Activated CD4-positive, alpha-beta T cell treated with anti-CD3 and anti-CD28 coated beads, Interleukin-2, amount 10 ng/mL, durations not matched to agents 7 days and 5 days (primary cell): ENCODE measurements at regions not wholly inside any gene's neighbourhood (a gene's known extent, or its start where the extent isn't known, plus 50 kb on each side); places are given as distances from the start of the nearest gene placed in this dataset.

Experiments used
- CTCF ChIA-PET: fragments of 350-600 bp; sonication (Branson Sonifier 250); formaldehyde crosslinking; loops from one replicate; lab custom pipeline; 2021; ENCODE audit warnings: antibody characterized with exemption; lab: Charles Lee
- POLR2A ChIA-PET: fragments of 350-600 bp; sonication (Branson Sonifier 250); formaldehyde crosslinking; loops from one replicate; lab custom pipeline; 2021; ENCODE audit warnings: antibody characterized with exemption; lab: Charles Lee
- DNase-seq: peaks from one replicate; pipeline ENCODE4 v3.0.0-alpha.2; 2020
- H3K27ac Mint-ChIP-seq: one replicate; pipeline ENCODE4 v1.8.0; 2021; ENCODE audit warnings: mild to moderate bottlenecking, moderate library complexity, mixed read lengths
- H3K27me3 Mint-ChIP-seq: one replicate; pipeline ENCODE4 v1.8.0; 2021; ENCODE audit warnings: mixed read lengths
- H3K36me3 Mint-ChIP-seq: one replicate; pipeline ENCODE4 v1.8.0; 2021; ENCODE audit warnings: low read depth, mixed read lengths
- H3K4me1 Mint-ChIP-seq: one replicate; pipeline ENCODE4 v1.8.0; 2021; ENCODE audit warnings: mixed read lengths
- H3K4me3 Mint-ChIP-seq: one replicate; pipeline ENCODE4 v1.8.0; 2021; ENCODE audit warnings: mild to moderate bottlenecking, moderate library complexity, mixed read lengths
- H3K9me3 Mint-ChIP-seq: one replicate; pipeline ENCODE4 v1.8.0; 2021; ENCODE audit warnings: mixed read lengths

DNA sequence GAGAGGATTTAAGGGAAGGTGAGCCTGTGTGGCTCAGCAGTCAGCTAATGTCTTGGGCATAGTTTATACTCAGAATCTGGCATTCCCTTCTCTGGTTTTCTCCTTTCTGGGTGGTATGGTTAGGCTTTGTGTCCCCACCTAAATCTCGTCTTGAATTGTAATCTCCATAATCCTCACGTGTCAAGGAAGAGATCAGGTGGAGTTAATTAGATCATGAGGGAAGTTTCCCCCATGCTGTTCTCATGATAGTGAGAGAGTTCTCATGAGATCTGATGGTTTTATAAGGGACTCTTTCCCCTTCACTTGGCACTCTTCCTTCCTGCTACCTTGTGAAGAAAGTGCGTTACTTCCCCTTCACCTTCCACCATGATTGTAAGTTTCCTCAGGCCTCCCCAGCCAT lies 169.8 kb upstream of the PELI2 start:
- Mint-ChIP-seq H3K27me3 (peaks cover 7% of the 10 kb centered on the region), H3K27ac (no peak overlapping the region), H3K4me1 (no peaks in the 10 kb centered on the region), H3K4me3 (no peak overlapping the region), H3K36me3 (no peaks in the 10 kb centered on the region), H3K9me3 (no peaks in the 10 kb centered on the region)
- POLR2A ChIA-PET: no interaction called here
- DNase-seq: no peak
- CTCF ChIA-PET: no interaction called here

- H3K36me3 Mint-ChIP-seq: no peaks in the 10 kb centered on the region
- no peak overlapping the region for H3K27ac Mint-ChIP-seq
- no peak overlapping the region for H3K4me3 Mint-ChIP-seq
- DNase-seq: no peak
- H3K27me3 Mint-ChIP-seq: peaks cover 7% of the 10 kb centered on the region
- ChIA-PET POLR2A (no interaction called here), CTCF (interaction anchor here (0.7 kb wide), 1 partner anchor 77 kb away, joined by 3 read pairs; no protein-coding TSS in a partner anchor)
- no peaks in the 10 kb centered on the region for H3K4me1 Mint-ChIP-seq
- no peaks in the 10 kb centered on the region for H3K9me3 Mint-ChIP-seq
These were observed 168.5 kb upstream of the PELI2 start for GRCh38 chr14:55949708-55950107.

DNA sequence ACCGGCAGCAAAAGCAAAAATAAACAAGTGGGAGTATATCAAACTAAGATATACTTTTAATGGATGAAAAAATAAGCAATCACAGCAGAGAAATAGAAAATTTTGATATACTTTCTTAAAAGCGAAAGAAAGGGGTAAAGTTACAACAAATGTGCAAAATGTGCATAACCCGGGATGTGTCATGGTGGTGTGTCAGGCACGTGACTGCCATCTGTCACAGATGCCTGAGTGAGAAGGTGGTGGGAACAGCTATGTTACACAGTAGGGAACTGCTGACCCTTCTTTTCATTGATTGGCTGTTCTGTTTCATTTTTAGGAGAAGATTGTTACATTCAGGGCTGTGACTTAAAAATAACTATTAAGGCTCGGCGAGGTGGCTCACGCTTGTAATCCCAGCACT lies 168.1 kb upstream of the PELI2 start:
- no peak for DNase-seq
- Mint-ChIP-seq H3K36me3 (no peaks in the 10 kb centered on the region), H3K4me3 (no peak overlapping the region), H3K9me3 (no peaks in the 10 kb centered on the region), H3K27ac (no peak overlapping the region), H3K4me1 (no peaks in the 10 kb centered on the region), H3K27me3 (peaks cover 7% of the 10 kb centered on the region)
- ChIA-PET CTCF (no interaction called here), POLR2A (no interaction called here)

DNA sequence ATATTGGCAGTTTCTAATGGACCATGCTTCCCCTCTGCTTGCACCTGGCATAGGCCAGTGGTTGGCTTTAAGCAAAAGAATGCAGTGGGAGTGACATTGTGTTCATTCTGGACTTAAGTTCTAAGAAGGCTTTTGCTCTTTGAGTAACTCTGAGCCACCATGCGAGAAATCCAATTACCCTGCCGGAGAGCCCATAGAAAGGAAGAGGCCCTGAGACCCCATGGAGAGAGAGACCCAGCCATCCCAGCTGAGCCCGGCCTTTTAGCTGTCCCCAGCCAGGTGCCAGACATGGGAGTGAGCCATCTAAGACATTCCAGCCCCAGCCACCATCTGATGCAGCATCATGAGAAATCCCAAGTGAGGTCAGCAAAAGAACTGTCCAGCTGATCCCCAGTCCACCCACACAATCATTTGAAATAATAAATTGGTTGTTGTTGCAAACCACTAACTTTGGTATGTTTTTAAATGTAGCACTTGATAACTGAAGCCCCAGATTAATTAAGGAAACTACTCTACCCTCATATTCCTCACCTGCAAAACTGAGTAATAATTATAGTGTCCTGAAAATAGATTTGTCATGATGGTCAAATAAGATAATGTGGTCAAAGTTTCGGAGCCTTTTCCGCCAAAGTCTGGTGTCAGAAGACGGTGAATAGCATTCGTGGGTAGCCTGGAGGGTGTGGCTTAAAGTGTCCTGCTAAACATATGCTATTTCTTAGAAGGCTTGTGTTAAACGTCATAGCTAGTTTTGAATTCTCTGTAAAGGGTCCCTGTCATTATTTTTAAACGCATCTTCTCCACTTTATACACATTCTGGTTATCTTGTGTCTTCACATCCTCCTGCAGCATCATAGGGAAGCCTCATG lies 166.6 kb upstream of the PELI2 start:
- Mint-ChIP-seq H3K27me3 (peaks cover 7% of the 10 kb centered on the region), H3K9me3 (no peaks in the 10 kb centered on the region), H3K4me3 (no peak overlapping the region), H3K36me3 (no peaks in the 10 kb centered on the region), H3K4me1 (no peaks in the 10 kb centered on the region), H3K27ac (no peak overlapping the region)
- ChIA-PET POLR2A (no interaction called here), CTCF (interaction anchor here (0.7 kb wide), 1 partner anchor 740 kb away, joined by 3 read pairs; no protein-coding TSS in a partner anchor)
- no peak for DNase-seq

DNA sequence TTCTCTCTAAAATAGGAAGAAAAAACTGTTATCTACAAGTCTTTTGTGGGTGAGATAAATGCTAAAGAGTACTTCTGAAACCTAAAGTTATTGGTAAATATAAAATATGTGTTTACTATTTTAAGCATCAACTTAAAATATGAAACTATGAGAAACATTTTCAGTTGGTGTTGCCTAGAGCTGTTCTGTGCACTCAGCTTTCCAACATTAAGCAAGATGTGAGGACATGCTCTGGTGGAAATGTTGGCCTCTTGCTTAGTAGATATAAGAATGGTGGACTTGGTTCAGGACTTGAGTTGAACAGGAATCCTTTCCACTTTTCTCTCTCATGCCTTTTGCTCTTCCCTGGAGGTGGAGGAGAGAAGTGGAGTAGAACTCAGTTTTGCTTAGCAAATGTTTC lies 164.1 kb upstream of the PELI2 start:
- no peaks in the 10 kb centered on the region for H3K9me3 Mint-ChIP-seq

DNA sequence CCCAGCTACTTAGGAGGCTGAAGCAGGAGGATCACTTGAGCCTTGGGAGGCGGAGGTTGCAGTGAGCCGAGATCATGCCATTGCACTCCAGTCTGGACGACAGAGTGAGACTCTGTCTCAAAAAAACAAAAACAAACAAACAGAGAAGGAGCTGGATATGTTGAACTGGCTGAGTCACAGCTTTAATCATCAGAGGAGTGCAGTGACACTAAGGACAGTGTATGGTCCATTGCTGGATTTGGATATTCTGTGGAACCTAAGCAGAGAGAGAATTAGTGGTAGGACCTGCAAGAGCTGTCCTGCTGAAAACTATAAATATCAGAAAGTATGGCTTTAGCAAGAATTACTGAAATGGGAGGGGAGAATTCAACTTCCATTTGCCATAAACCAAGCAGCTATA lies 163.0 kb upstream of the PELI2 start:
- H3K4me1 Mint-ChIP-seq: no peaks in the 10 kb centered on the region
- no peak for DNase-seq
- H3K27ac Mint-ChIP-seq: no peak overlapping the region
- no peaks in the 10 kb centered on the region for H3K36me3 Mint-ChIP-seq
- peaks cover 5% of the 10 kb centered on the region for H3K27me3 Mint-ChIP-seq
- no peak overlapping the region for H3K4me3 Mint-ChIP-seq
- CTCF ChIA-PET: interaction anchor here (0.6 kb wide), 1 partner anchor 359 kb away, joined by 3 read pairs; no protein-coding TSS in a partner anchor
- H3K9me3 Mint-ChIP-seq: no peaks in the 10 kb centered on the region
- POLR2A ChIA-PET: no interaction called here

More for the DNA sequence above, 164.1 kb upstream of the PELI2 start:
- Mint-ChIP-seq H3K4me1 (no peaks in the 10 kb centered on the region), H3K36me3 (no peaks in the 10 kb centered on the region), H3K27ac (no peak overlapping the region), H3K4me3 (no peak overlapping the region), H3K27me3 (peaks cover 10% of the 10 kb centered on the region)
- ChIA-PET POLR2A (no interaction called here), CTCF (no interaction called here)
- DNase-seq: no peak

DNA sequence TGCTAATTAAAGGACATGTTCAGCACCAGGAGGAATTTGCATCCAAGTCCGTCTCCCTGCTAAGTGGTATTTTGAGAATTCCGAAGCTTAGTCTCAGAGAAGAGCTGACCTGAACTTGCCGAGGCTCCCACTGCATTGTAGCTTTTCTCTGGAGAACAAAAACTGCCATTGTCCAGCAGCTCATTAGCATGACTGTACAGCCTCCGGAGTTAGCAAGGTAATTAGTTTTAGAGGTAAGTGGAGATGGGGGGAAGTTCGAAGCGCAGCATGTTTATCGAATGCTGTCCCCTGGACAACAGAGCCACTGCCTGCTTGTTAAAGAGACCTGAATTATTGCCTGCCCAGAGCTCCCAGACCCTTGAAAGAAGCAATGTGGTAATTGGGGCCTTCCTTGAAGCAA lies 160.3 kb upstream of the PELI2 start:
- Mint-ChIP-seq H3K36me3 (no peaks in the 10 kb centered on the region), H3K9me3 (no peaks in the 10 kb centered on the region), H3K27me3 (peaks cover 14% of the 10 kb centered on the region), H3K4me3 (no peak overlapping the region), H3K27ac (no peak overlapping the region), H3K4me1 (no peaks in the 10 kb centered on the region)
- DNase-seq: no peak
- ChIA-PET POLR2A (no interaction called here), CTCF (interaction anchor here (0.6 kb wide), 1 partner anchor 523 kb away, joined by 4 read pairs; no protein-coding TSS in a partner anchor)

DNA sequence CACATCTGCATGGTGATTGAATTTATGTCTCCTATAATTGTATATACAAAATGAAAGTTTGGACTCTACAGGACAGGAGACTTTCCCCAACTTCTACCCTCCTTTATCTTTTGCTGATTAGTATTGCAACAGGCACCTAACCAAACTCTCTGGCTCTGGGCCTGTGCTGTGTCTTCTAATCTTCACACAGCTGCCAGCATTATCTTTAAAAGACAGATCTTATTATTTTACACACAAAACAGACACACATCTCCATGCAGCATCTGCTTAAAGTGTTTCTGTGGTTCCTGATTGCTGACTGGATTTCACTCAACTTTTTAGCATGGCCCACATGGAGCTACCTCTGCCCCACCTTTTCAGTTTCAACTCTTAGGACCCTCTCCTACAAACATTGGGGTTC lies 154.9 kb upstream of the PELI2 start:
- peaks cover 19% of the 10 kb centered on the region for H3K27me3 Mint-ChIP-seq
- no peak for DNase-seq
- ChIA-PET CTCF (no interaction called here), POLR2A (no interaction called here)
- no peak overlapping the region for H3K27ac Mint-ChIP-seq
- no peak overlapping the region for H3K4me3 Mint-ChIP-seq
- H3K36me3 Mint-ChIP-seq: no peaks in the 10 kb centered on the region
- H3K4me1 Mint-ChIP-seq: no peaks in the 10 kb centered on the region
- no peaks in the 10 kb centered on the region for H3K9me3 Mint-ChIP-seq

DNA sequence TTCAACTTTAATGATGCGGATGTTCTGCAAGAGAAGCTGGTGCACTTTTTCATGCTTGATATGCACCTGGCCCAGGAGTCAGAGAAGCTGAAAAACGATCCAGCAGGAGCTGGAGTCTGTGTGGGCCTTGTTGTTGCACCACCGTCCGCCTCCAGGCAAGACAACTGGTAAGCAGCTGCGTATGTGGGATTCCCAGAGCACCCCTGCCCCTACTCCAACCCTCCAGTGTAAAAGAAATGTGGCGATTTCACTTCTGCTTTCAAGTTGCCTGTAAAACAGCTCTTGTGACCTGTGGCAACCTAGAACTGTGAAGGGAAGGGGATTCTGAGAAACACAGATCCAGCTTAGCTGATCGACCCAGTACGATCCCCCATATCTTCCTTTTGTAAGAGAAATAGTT lies 154.1 kb upstream of the PELI2 start:
- Mint-ChIP-seq H3K27me3 (peaks cover 19% of the 10 kb centered on the region), H3K4me1 (no peaks in the 10 kb centered on the region), H3K27ac (no peak overlapping the region), H3K4me3 (no peak overlapping the region), H3K9me3 (no peaks in the 10 kb centered on the region), H3K36me3 (no peaks in the 10 kb centered on the region)
- CTCF ChIA-PET: no interaction called here
- POLR2A ChIA-PET: no interaction called here
- no peak for DNase-seq

- Mint-ChIP-seq H3K27ac (no peak overlapping the region), H3K27me3 (peaks cover 19% of the 10 kb centered on the region), H3K4me1 (no peaks in the 10 kb centered on the region), H3K4me3 (no peak overlapping the region), H3K36me3 (no peaks in the 10 kb centered on the region), H3K9me3 (no peaks in the 10 kb centered on the region)
- POLR2A ChIA-PET: no interaction called here
- CTCF ChIA-PET: no interaction called here
- no peak for DNase-seq
These were observed 153.4 kb upstream of the PELI2 start for GRCh38 chr14:55964821-55965220.

GRCh38 chr14:55965851-55966250 lies 152.4 kb upstream of the PELI2 start:
- H3K27me3 Mint-ChIP-seq: peaks cover 19% of the 10 kb centered on the region

GRCh38 chr14:55968741-55969140 lies 149.5 kb upstream of the PELI2 start:
- Mint-ChIP-seq H3K4me1 (no peaks in the 10 kb centered on the region), H3K27ac (no peak overlapping the region), H3K27me3 (peaks cover 2% of the 10 kb centered on the region), H3K9me3 (no peaks in the 10 kb centered on the region), H3K4me3 (no peak overlapping the region), H3K36me3 (no peaks in the 10 kb centered on the region)
- ChIA-PET CTCF (no interaction called here), POLR2A (no interaction called here)
- DNase-seq: no peak

More at GRCh38 chr14:55965851-55966250, 152.4 kb upstream of the PELI2 start:
- Mint-ChIP-seq H3K27ac (no peak overlapping the region), H3K4me1 (no peaks in the 10 kb centered on the region), H3K36me3 (no peaks in the 10 kb centered on the region), H3K9me3 (no peaks in the 10 kb centered on the region), H3K4me3 (no peak overlapping the region)
- ChIA-PET CTCF (no interaction called here), POLR2A (no interaction called here)
- DNase-seq: no peak

DNA sequence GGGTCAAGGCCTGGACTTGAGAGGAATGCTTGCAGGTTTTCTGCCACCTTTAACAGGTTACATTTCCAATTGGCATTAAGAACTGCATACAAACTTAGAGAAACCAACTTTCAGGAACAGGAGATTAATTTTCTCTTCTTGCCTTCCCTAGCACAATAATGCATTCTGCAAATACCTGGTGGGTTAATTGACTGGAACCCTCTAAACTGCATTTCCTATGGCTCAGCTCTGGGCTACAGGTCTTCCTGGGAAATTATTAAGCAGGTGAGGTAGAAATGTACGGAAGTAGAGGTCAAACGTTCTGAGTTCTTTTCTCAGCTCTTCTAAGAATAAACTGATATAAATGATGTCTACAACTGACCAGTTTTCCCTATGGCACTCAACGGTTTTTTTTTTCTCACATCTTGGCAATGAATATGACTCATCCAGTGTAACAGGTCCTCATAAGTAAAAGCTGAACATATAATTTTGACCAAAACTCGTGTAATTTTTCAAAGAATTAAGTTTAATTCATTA lies 144.9 kb upstream of the PELI2 start:
- ChIA-PET CTCF (interaction anchor here (0.6 kb wide), 1 partner anchor 378 kb away, joined by 3 read pairs; no protein-coding TSS in a partner anchor), POLR2A (no interaction called here)
- Mint-ChIP-seq H3K4me3 (no peak overlapping the region), H3K27me3 (no peaks in the 10 kb centered on the region), H3K4me1 (no peaks in the 10 kb centered on the region), H3K9me3 (no peaks in the 10 kb centered on the region), H3K27ac (no peak overlapping the region), H3K36me3 (no peaks in the 10 kb centered on the region)
- DNase-seq: no peak
